Spleen (tissue), 11 donors: ENCODE measurements at regions not wholly inside any gene's neighbourhood (a gene's known extent, or its start where the extent isn't known, plus 50 kb on each side); places are given as distances from the start of the nearest gene placed in this dataset.

Experiments used
- DNase-seq: peaks from one replicate; pipeline ENCODE4 v3.0.0-alpha.2; 2020
- H3K27ac ChIP-seq, 8 donors: fragments of 200-600 bp; sonication (generic) in 7 of 8; 1 replicate in 4 of 8; 2 replicates in 4 of 8; pipeline versions ENCODE4 v1.5.0 to v1.8.0; 2016 to 2021; ENCODE audit warnings: inconsistent platforms in 4 of 8, mild to moderate bottlenecking in 4 of 8, moderate library complexity in 1 of 8
- H3K27me3 ChIP-seq, 7 donors: fragments of 200-600 bp; sonication (generic) in 6 of 7; replicated peaks in 1 of 7; 1 replicate in 4 of 7; 2 replicates in 3 of 7; pipeline versions ENCODE4 v1.5.0 to v1.8.0; 2016 to 2021; ENCODE audit warnings: inconsistent platforms in 3 of 7, mild to moderate bottlenecking in 1 of 7
- H3K36me3 ChIP-seq, 6 donors: fragments of 200-600 bp; sonication (generic) in 5 of 6; 1 replicate in 4 of 6; 2 replicates in 2 of 6; pipeline versions ENCODE4 v1.5.0 to v1.8.0; 2016 to 2021; ENCODE audit warnings: inconsistent platforms in 2 of 6
- H3K4me1 ChIP-seq, 6 donors: fragments of 200-600 bp; sonication (generic) in 5 of 6; 1 replicate in 3 of 6; 2 replicates in 3 of 6; pipeline versions ENCODE4 v1.5.0 to v1.8.0; 2016 to 2021; ENCODE audit warnings: inconsistent platforms in 3 of 6
- H3K4me3 ChIP-seq, 8 donors: fragments of 200-600 bp; sonication (generic) in 7 of 8; 1 replicate in 4 of 8; 2 replicates in 4 of 8; pipeline versions ENCODE4 v1.5.0 to v1.8.0; 2016 to 2021; ENCODE audit warnings: inconsistent platforms in 4 of 8, mild to moderate bottlenecking in 4 of 8, moderate library complexity in 2 of 8
- H3K9me3 ChIP-seq, 8 donors: fragments of 200-600 bp; sonication (generic) in 7 of 8; 1 replicate in 4 of 8; 2 replicates in 4 of 8; pipeline versions ENCODE4 v1.5.0 to v1.8.0; 2016 to 2021; ENCODE audit warnings: inconsistent platforms in 4 of 8
- CTCF ChIP-seq, 11 experiments: fragments of 200-600 bp in 7 of 11; fragments of 450-650 bp in 4 of 11; sonication (generic) in 4 of 11; IDR thresholded peaks in 8 of 11; conservative IDR thresholded peaks in 3 of 11; 1 replicate in 7 of 11; 2 replicates in 4 of 11; pipeline versions ENCODE4 v1.4.0 to v1.8.0; 2016 to 2021; ENCODE audit warnings: antibody characterized with exemption in 11 of 11, inconsistent platforms in 4 of 11, mild to moderate bottlenecking in 1 of 11
- POLR2A ChIP-seq, 3 donors: fragments of 450-650 bp; IDR thresholded peaks; one replicate each; pipeline ENCODE4 v1.5.1; 2017; ENCODE audit warnings: antibody characterized with exemption in 3 of 3, mild to moderate bottlenecking in 1 of 3
- POLR2AphosphoS5 ChIP-seq, 3 donors: sonication (generic); formaldehyde crosslinking; IDR thresholded peaks; one replicate each; pipeline ENCODE4 v1.5.1; 2017; ENCODE audit warnings: antibody characterized with exemption in 3 of 3
- whole genome bisulfite sequencing, 5 donors: extraction: QIAGEN DNeasy Blood & Tissue Kit in 3 of 5; methylation state at CpG; one replicate each; pipeline versions ENCODE4 v1.1.5 to v1.1.7; 2013 to 2018; 5-methylcytosine and 5-hydroxymethylcytosine counted together
- intact Hi-C: fragments of 100-400 bp; cut with DNase I; formaldehyde crosslinking; loops from one replicate; pipeline ENCODE4 v1.15.0; 2023; ENCODE audit warnings: low total_unique reads
- donor health status: healthy with polysubstance abuse.
- donor health status: DM: no; HTN: no; CAD: no; lungs with moderate emphysema.
- donor health status: DM: no; HTN: no; CAD: no.
- donor health status: Bipolar disorder and iron deficiency.
- donor health status: healthy.
- donor health status: DM: no; HTN: no; CAD: no.
- donor health status: DM: yes; HTN: yes; CAD: no.

- 30 to 47% (median 33%) methylated on average over 2 of the region's 2 CpGs for WGBS, 5 donors
- intact Hi-C loops, result no loop called here
- no peaks in the 10 kb centered on the region for H3K4me1 ChIP-seq
- H3K27me3 ChIP-seq, result peaks cover 0 to 3% (median 0%) of the 10 kb centered on the region in 7 donors
- no peak for DNase-seq
- no peak overlapping the region for H3K4me3 ChIP-seq
- no peaks in the 10 kb centered on the region for H3K36me3 ChIP-seq
- H3K9me3 ChIP-seq, result peaks cover 0 to 27% (median 19%) of the 10 kb centered on the region in 8 donors
- TF ChIP-seq POLR2AphosphoS5 (IDR thresholded peaks at IDR 0.05) (no peak), POLR2A (IDR thresholded peaks at IDR 0.05) (no peak), CTCF (IDR thresholded peaks at IDR 0.05 in 8 of 11, conservative IDR thresholded peaks at IDR 0.05 in 3 of 11) (no peak)
- no peak overlapping the region for H3K27ac ChIP-seq
These were observed 106.4 kb downstream of the SLC24A2 start for GRCh38 chr9:19682397-19682796.

GRCh38 chr9:19681846-19682245 lies 107.0 kb downstream of the SLC24A2 start:
- peaks cover 0 to 3% (median 0%) of the 10 kb centered on the region in 7 donors for H3K27me3 ChIP-seq
- H3K9me3 ChIP-seq, result peaks cover 0 to 21% (median 15%) of the 10 kb centered on the region in 8 donors
- H3K27ac ChIP-seq, result no peak overlapping the region
- WGBS, 5 donors, result 83 to 92% (median 86%) methylated on average over 3 of the region's 3 CpGs
- H3K4me3 ChIP-seq, result no peak overlapping the region
- intact Hi-C loops, result no loop called here
- TF ChIP-seq POLR2A (IDR thresholded peaks at IDR 0.05) (no peak), CTCF (IDR thresholded peaks at IDR 0.05 in 8 of 11, conservative IDR thresholded peaks at IDR 0.05 in 3 of 11) (no peak)
- H3K36me3 ChIP-seq, result no peaks in the 10 kb centered on the region
- no peak for DNase-seq
- H3K4me1 ChIP-seq, result no peaks in the 10 kb centered on the region

- no peaks in the 10 kb centered on the region for H3K4me1 ChIP-seq
- intact Hi-C loops, result no loop called here
These were observed 110.9 kb downstream of the SLC24A2 start for GRCh38 chr9:19677924-19678323.

GRCh38 chr9:19675492-19675891 lies 113.3 kb downstream of the SLC24A2 start:
- intact Hi-C loops, result no loop called here
- DNase-seq, result no peak
- peaks cover 0 to 8% (median 0%) of the 10 kb centered on the region in 7 donors for H3K27me3 ChIP-seq
- no peak for TF ChIP-seq POLR2A (IDR thresholded peaks at IDR 0.05)
- TF ChIP-seq CTCF (IDR thresholded peaks at IDR 0.05 in 8 of 11, conservative IDR thresholded peaks at IDR 0.05 in 3 of 11), result no peak
- TF ChIP-seq POLR2AphosphoS5 (IDR thresholded peaks at IDR 0.05), result no peak
- H3K4me1 ChIP-seq, result no peaks in the 10 kb centered on the region
- 75 to 83% (median 77%) methylated on average over 9 of the region's 9 CpGs for WGBS, 5 donors
- H3K36me3 ChIP-seq, result no peaks in the 10 kb centered on the region
- peaks cover 0 to 7% (median 0%) of the 10 kb centered on the region in 8 donors for H3K9me3 ChIP-seq
- H3K27ac ChIP-seq, result no peak overlapping the region
- H3K4me3 ChIP-seq, result no peak overlapping the region

More at GRCh38 chr9:19677924-19678323, 110.9 kb downstream of the SLC24A2 start:
- WGBS, 5 donors, result 79 to 98% (median 93%) methylated on average over 5 of the region's 5 CpGs
- H3K4me3 ChIP-seq, result no peak overlapping the region
- H3K9me3 ChIP-seq, result peaks cover 0 to 7% (median 0%) of the 10 kb centered on the region in 8 donors
- no peak overlapping the region for H3K27ac ChIP-seq
- no peak for DNase-seq
- no peaks in the 10 kb centered on the region for H3K36me3 ChIP-seq
- no peak for TF ChIP-seq CTCF (IDR thresholded peaks at IDR 0.05 in 8 of 11, conservative IDR thresholded peaks at IDR 0.05 in 3 of 11)
- no peak for TF ChIP-seq POLR2AphosphoS5 (IDR thresholded peaks at IDR 0.05)
- TF ChIP-seq POLR2A (IDR thresholded peaks at IDR 0.05), result no peak
- peaks cover 0 to 8% (median 0%) of the 10 kb centered on the region in 7 donors for H3K27me3 ChIP-seq
